HG02678 (cell line): ENCODE measurements at regions not wholly inside any gene's neighbourhood (a gene's known extent, or its start where the extent isn't known, plus 50 kb on each side); places are given as distances from the start of the nearest gene placed in this dataset.

Experiments
- ATAC-seq: cut with Tn5 transposase; IDR thresholded peaks from one replicate; pipeline ENCODE4 v1.9.1; 2021; ENCODE audit warnings: mild to moderate bottlenecking, moderate library complexity; ENCODE audit not compliant: unreplicated experiment

DNA sequence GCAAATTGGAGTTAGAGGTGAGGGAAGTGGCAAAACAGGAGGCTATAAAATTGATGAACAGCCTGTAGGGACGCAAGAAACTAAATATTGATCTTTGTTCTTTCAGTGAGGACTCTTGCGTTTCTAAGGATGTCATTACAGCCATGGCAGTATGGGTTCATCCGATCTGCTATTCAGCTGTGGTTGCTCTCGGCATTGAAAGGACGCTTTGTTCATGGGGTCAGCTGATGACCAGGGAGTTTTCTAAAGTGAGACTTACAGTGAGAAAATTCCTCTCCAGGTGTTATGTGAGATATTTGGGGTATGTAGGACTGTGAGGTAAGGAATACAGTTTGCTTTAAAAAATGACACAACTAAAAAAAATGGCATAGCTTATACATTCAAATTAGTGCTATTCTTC is 52.7 kb upstream of the PELI1 start:
- ATAC-seq, result no peak

DNA sequence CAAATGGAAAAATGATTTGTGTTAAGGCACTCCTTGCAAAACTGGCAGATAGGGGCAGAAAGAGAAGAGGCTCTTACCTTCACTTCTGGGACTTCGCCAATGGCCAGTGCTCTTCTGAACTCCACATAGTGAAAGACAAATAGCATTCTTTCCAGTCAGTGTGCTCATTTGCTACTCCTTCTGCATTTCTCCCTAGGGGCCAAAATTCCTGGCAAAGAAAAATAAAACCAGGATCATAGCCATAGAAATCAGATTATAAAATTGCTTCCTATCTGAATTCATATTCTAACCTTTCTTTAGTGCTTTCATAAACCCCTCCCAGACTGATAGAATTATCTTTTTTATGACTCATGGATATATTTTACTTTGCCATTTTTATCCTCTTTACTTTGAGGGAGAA is 56.9 kb upstream of the PELI1 start:
- ATAC-seq, result no peak

DNA sequence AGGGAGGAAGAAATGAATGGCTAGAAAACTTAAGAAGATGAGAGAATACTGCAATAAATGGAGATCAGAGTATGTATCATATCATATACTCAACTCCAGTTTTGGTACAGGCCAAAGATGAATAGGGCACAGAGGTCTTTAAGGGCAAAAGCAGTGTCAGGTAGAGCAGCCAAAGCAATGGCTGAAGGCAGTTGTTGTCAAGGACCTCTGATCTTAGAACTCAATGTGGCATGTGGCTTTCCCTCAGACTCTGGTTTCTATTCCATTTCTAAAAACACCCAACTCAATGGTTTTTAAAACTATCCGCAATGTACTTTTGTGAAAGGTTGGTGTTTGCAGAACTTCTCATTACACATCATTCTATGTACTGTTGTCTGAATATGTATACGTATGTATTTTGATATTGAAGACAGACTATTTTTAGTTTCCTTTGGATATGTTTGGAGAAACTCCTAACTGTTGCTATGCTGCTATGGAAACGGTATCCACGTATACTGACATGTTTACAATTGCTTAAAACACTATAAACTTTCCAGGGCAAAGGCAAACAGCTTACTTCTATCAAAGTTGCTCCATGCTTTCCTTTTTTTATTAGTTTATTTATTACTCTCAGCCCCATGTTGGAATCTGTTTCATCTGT is 58.1 kb upstream of the PELI1 start:
- no peak for ATAC-seq

GRCh38 chr2:64203131-64203857 is 59.1 kb upstream of the PELI1 start:
- ATAC-seq, result no peak

- peak; percentile 63 for ATAC-seq
These were observed 59.8 kb upstream of the PELI1 start for GRCh38 chr2:64203858-64204632.

DNA sequence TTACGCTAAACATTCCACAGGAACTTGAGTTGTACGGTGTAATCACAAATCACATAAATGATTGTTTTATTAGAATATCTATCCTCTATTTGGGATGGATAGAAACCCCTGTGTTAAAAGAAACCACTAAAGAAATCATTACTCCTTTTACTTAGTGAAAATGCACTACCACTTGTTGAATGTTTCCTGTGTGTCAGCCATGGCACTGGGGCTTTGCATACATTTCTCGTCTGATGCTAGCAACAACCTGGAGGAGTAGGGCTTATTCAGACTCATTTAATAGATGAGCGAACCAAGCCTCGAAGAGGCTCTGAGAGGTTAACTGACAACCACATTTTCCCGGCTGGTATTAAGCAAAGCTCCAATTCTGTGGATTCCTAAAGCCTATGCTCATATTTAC is 60.5 kb upstream of the PELI1 start:
- no peak for ATAC-seq

GRCh38 chr2:64205415-64205814 is 61.2 kb upstream of the PELI1 start:
- no peak for ATAC-seq

DNA sequence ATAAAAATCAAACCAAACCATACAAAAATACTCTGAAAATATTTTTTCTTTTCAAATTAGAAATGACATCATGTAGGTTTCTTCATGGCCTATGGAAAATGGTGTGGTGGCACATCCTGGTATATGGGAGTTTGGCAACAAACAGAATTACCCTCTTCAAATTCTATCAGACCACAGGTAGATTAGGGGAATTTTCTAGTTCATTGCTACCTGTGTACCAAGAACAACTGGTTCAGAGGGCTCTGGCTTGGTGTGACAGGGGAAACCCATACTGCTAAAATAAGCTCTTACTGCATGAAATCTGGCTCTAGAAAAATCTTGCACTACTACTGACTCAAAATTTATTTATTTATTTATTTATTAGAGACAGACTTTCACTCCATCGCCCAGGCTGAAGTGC is 63.4 kb upstream of the PELI1 start:
- ATAC-seq, result no peak

DNA sequence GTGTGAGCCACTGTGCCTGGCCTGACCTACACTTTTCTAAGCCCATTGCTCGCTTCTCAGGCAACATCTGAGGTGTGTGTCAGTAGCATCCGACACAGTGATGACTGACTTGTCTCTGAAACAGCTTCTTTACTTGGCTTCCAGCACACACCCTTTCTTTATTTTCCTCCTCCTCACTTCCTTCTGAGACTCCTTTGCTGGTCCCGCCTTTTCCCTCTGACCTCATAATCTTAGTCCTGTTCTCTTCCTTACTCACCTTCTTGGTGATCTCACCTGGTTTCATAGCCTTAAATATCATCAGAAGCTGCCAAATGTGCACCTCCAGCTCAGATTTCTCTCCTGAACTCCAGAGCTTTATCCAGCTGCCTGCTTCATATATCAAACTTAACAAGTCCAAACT is 66.6 kb upstream of the PELI1 start:
- no peak for ATAC-seq

GRCh38 chr2:64211276-64211921 is 67.2 kb upstream of the PELI1 start:
- no peak for ATAC-seq

DNA sequence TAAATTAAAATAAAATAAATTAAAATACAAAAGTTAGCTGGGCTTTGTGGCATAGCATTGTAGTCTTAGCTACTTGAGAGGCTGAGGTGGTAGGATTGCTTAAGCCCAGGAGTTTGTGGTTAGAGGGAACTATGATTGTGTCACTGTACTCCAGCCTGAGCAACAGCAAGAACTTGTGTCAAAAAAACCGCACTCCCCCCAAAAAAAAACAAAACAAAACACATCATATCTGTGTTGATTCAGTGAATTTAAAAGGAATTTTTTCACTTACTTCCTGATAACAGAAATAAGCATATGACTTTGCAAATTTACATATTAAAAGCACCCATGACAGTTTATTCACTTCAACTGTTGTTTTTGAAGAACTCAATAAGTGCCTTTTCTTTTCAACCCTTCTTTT is 68.1 kb upstream of the PELI1 start:
- ATAC-seq, result no peak

GRCh38 chr2:64212801-64213321 is 68.6 kb upstream of the PELI1 start:
- peak; percentile 21 for ATAC-seq

- peak; percentile 48 for ATAC-seq
These were observed 69.5 kb upstream of the PELI1 start for GRCh38 chr2:64213532-64214275.

DNA sequence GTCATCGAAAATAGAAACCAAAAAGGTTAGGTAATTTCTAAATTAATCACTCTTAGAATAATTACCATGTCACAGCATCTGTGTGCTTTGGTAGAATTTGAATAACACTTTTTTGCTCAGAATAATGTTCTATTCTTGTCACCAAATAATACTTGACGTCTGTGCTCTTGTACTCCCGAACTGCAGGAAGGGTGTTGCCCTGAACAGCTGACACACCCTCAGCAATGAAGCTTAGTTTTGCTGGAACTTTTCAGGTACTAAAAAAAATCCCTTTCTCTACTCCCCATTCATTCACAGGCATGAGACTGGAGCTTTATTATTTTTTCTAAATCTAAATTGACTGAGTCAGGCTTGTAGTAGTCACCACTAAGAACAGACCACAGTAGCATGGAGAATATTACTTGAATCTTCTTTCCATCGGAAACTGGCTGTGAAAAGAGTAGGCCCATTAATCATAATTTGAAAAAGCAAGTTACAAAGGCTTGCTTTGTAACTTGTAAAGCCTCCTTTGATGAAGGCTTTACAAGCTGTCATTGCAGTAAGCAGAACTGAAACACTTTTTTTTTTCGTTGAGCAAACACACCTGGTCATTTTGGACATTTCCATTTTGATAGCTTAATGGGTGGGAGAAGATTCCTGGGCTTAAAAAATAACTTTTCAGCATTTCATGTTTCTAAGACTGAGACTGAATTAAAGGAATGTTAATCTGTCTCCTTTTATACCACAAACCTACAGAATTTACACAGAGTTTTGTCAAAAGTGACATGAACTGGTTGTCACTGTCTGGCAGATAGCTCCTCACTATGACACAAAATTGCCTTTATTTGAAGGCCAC is 70.3 kb upstream of the PELI1 start:
- ATAC-seq, result peak; percentile 66

DNA sequence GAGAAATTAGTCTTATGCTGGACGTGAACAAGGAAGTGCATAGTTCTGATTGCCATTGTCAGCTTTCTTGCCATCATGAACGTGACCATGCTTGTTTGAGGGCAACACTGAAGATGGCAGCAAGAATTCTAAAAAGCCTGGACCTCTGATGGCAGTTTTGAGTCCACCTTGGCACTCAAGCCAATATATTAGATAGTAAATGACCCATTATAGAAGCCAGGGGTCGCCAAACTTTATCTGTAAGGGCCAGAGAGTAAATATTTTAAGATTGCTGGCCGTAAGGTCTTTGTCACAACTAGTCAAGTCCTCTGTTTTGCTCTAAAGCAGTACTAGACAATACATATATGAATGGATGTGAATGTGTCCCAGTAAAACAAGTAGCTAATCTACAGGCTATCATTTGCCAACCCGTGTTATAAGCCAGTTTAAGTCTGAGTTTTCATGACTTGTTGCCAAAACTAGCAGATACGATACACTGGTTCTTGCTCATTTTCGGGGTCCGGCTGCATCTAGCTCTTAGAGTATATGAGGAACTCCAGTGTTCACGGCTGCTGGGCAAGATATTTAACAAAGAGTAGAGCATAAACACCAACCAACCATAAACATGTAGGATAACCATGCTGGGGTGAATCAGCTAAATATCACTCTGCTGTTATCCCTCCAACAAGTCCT is 73.1 kb upstream of the PELI1 start:
- ATAC-seq, result no peak

GRCh38 chr2:64218137-64218802 is 74.0 kb upstream of the PELI1 start:
- ATAC-seq, result no peak

GRCh38 chr2:64219149-64219548 is 74.9 kb upstream of the PELI1 start:
- ATAC-seq, result no peak

DNA sequence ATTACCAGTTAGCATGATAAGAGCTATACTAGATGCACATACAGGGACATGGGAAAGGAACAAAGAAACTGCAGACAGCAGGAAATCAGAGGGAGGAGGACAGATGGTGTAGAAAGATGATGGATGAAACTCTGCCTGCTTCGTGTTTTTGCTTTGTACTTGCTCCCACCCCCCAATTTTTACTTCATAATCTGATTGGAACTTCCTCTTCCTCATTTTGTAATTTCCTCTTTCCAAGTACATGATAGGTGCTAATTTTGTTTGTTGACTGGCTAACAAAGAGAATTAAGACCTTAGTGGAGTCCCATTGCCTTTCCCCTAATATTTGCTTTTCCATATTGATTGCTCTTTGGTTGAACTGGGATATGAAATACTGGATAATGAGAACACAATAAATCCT is 76.0 kb upstream of the PELI1 start:
- no peak for ATAC-seq
